K562 (cell line): ENCODE measurements at regions not wholly inside any gene's neighbourhood (a gene's known extent, or its start where the extent isn't known, plus 50 kb on each side); places are given as distances from the start of the nearest gene placed in this dataset.

Experiments
- ATAC-seq: fragments of 200-7000 bp; cut with Tn5 transposase; 3 replicates; pipeline ENCODE4 v1.9.1; 2020; ENCODE audit warnings: moderate library complexity
- BruUV-seq: library from RNA; stranded (reverse); fragments of 400-500 nt; replicated peaks from 2 replicates; lab custom pipeline; 2021; lab: Mats Ljungman, UMichigan
- CTCF ChIA-PET: fragments of 300-600 bp; formaldehyde crosslinking; extraction: SDS; loops from one replicate; lab custom pipeline; 2021; ENCODE audit warnings: low intra/inter-chr PET ratio; lab: Yijun Ruan, JAX
- POLR2A ChIA-PET: fragments of 300-600, 350-650 bp; sonication (Branson Sonifier 250); formaldehyde crosslinking; extraction: SDS; loops from one replicate; lab custom pipeline; 2021; ENCODE audit warnings: antibody characterized with exemption, inconsistent platforms; lab: Yijun Ruan, JAX
- DNase-seq, 4 experiments: peaks; one replicate each; pipeline versions ENCODE4 v3.0.0 to v3.0.0-alpha.2; 2011 to 2018; ENCODE audit warnings: low spot score in 3 of 4, mixed read lengths in 3 of 4; ENCODE audit errors: extremely low read depth in 1 of 4
- FAIRE-seq: peaks from 2 replicates; lab custom pipeline; 2011; peaks lifted over from hg19 to GRCh38; lab: Jason Lieb, UNC
- H2AFZ ChIP-seq: 2 replicates; pipeline ENCODE4 v1.6.0; 2011; ENCODE audit warnings: low read depth, low read length, control low read depth, inconsistent platforms
- H3K27ac ChIP-seq: fragments of 200-600 bp; 3 replicates; pipeline ENCODE4 v1.8.0; 2011; ENCODE audit warnings: low read depth, mild to moderate bottlenecking, control low read depth, inconsistent platforms, low read length, moderate library complexity, mixed read lengths; ENCODE audit errors: extremely low read depth
- H3K27me3 ChIP-seq, 2 experiments: fragments of 300-600 bp in 1 of 2; 2 replicates in 1 of 2; 3 replicates in 1 of 2; pipeline versions ENCODE4 v1.6.0 to v1.8.0; 2011; ENCODE audit warnings: inconsistent platforms in 2 of 2, low read length in 2 of 2, mild to moderate bottlenecking in 1 of 2, mixed read lengths in 1 of 2, moderate library complexity in 1 of 2; ENCODE audit not compliant: control insufficient read depth in 2 of 2, insufficient read depth in 2 of 2
- H3K36me3 ChIP-seq: fragments of 300-600 bp; 3 replicates; pipeline ENCODE4 v1.8.0; 2011; ENCODE audit warnings: mild to moderate bottlenecking, low read length, inconsistent platforms; ENCODE audit not compliant: control insufficient read depth, insufficient read depth
- H3K4me1 ChIP-seq, 2 experiments: fragments of 200-600 bp in 1 of 2; replicated peaks in 1 of 2; 2 replicates in 1 of 2; 3 replicates in 1 of 2; pipeline versions ENCODE4 v1.5.1 to v1.8.0; 2011; ENCODE audit warnings: inconsistent platforms in 2 of 2, low read length in 2 of 2, mild to moderate bottlenecking in 1 of 2, mixed read lengths in 1 of 2, moderate library complexity in 1 of 2; ENCODE audit not compliant: control insufficient read depth in 2 of 2, insufficient read depth in 2 of 2
- H3K4me2 ChIP-seq: 2 replicates; pipeline ENCODE4 v1.6.1; 2011; ENCODE audit warnings: low read length, control low read depth, inconsistent platforms, mixed read lengths; ENCODE audit not compliant: insufficient read depth
- H3K4me3 ChIP-seq: fragments of 200-600 bp; sonication (generic), shearing (Covaris generic); 2 replicates; pipeline ENCODE4 v1.5.1; 2016; ENCODE audit warnings: control low read depth, inconsistent platforms
- H3K79me2 ChIP-seq: fragments of 200-600 bp; 3 replicates; pipeline ENCODE4 v1.8.0; 2011; ENCODE audit warnings: low read length, inconsistent platforms; ENCODE audit not compliant: control insufficient read depth, insufficient read depth
- H3K9ac ChIP-seq, 2 experiments: 2 replicates each; pipeline versions ENCODE4 v1.6.0 to v1.6.1; 2011; ENCODE audit warnings: low read depth in 2 of 2, low read length in 2 of 2, control low read depth in 1 of 2, inconsistent platforms in 1 of 2, mild to moderate bottlenecking in 1 of 2, mixed read lengths in 1 of 2; ENCODE audit not compliant: insufficient read depth in 1 of 2
- H3K9me1 ChIP-seq: one replicate; pipeline ENCODE4 v1.6.0; 2011; ENCODE audit warnings: inconsistent platforms, mild to moderate bottlenecking, low read length, moderate library complexity; ENCODE audit not compliant: control insufficient read depth, insufficient read depth
- H3K9me3 ChIP-seq: replicated peaks from 2 replicates; pipeline ENCODE4 v1.5.1; 2011; ENCODE audit warnings: low read depth, low read length, inconsistent platforms; ENCODE audit not compliant: control insufficient read depth, insufficient read depth
- H4K20me1 ChIP-seq: replicated peaks from 2 replicates; pipeline ENCODE4 v1.6.1; 2011; ENCODE audit warnings: low read length, inconsistent platforms, mixed read lengths; ENCODE audit not compliant: control insufficient read depth, insufficient read depth
- ADNP ChIP-seq: fragments of 200-800 bp; sonication (Bioruptor generic); IDR thresholded peaks from 2 replicates; pipeline ENCODE4 v1.6.1; 2016; ENCODE audit warnings: missing genetic modification characterization, missing compliant biosample characterization
- ARID3A ChIP-seq: IDR thresholded peaks from 2 replicates; pipeline ENCODE4 v1.6.1; 2012; ENCODE audit warnings: low read depth, low read length, improper control_type of control experiment, borderline replicate concordance
- CHD2 ChIP-seq: IDR thresholded peaks from 2 replicates; pipeline ENCODE4 v1.6.1; 2011; ENCODE audit warnings: low read depth, low read length
- CSDE1 ChIP-seq, 2 experiments: fragments of 450-650 bp; IDR thresholded peaks; 2 replicates each; pipeline ENCODE4 v1.6.1; 2016; ENCODE audit warnings: mild to moderate bottlenecking in 1 of 2
- ELF1 ChIP-seq: fragments of 200-800 bp; sonication (Bioruptor generic); IDR thresholded peaks from 2 replicates; pipeline ENCODE4 v1.6.1; 2016; ENCODE audit warnings: missing genetic modification characterization, missing compliant biosample characterization
- ESRRB ChIP-seq: fragments of 250-450 bp; sonication (Bioruptor Pico); IDR thresholded peaks from 2 replicates; pipeline ENCODE4 v1.5.0; 2020; ENCODE audit warnings: mild to moderate bottlenecking, moderate library complexity, borderline replicate concordance
- HIVEP1 ChIP-seq: fragments of 250-450 bp; sonication (Bioruptor Pico); IDR thresholded peaks from 2 replicates; pipeline ENCODE4 v1.4.0; 2020; ENCODE audit warnings: mild to moderate bottlenecking
- ILK ChIP-seq: fragments of 450-650 bp; IDR thresholded peaks from 2 replicates; pipeline ENCODE4 v1.6.1; 2016; ENCODE audit warnings: missing genetic modification characterization, low read depth, mild to moderate bottlenecking, missing compliant biosample characterization, moderate library complexity, borderline replicate concordance
- MAZ ChIP-seq, 2 experiments: fragments of 450-650 bp in 1 of 2; sonication (generic) in 1 of 2; formaldehyde crosslinking; IDR thresholded peaks in 1 of 2; conservative IDR thresholded peaks in 1 of 2; 2 replicates each; pipeline versions ENCODE4 v1.4.0 to v1.5.0; 2020; ENCODE audit warnings: mild to moderate bottlenecking in 1 of 2, missing genetic modification reagents in 1 of 2
- NFRKB ChIP-seq: fragments of 450-650 bp; IDR thresholded peaks from 2 replicates; pipeline ENCODE4 v1.6.1; 2016; ENCODE audit warnings: low read depth
- SFPQ ChIP-seq: fragments of 200-400 bp; formaldehyde crosslinking; IDR thresholded peaks from 2 replicates; pipeline ENCODE4 v1.6.1; 2017; ENCODE audit warnings: mild to moderate bottlenecking, low read depth, low read length, moderate library complexity
- SMARCA5 ChIP-seq: fragments of 450-650 bp; IDR thresholded peaks from 2 replicates; pipeline ENCODE4 v1.6.1; 2016
- SRSF7 ChIP-seq: fragments of 200-400 bp; formaldehyde crosslinking; optimal IDR thresholded peaks from 2 replicates; pipeline ENCODE3; 2017; ENCODE audit warnings: mild to moderate bottlenecking, low read depth, low read length
- ZKSCAN8 ChIP-seq: fragments of 200-800 bp; sonication (Bioruptor generic); IDR thresholded peaks from 2 replicates; pipeline ENCODE4 v1.6.1; 2016; ENCODE audit warnings: missing genetic modification characterization, missing compliant biosample characterization
- ZNF764 ChIP-seq: fragments of 250-450 bp; sonication (Bioruptor Pico); IDR thresholded peaks from 2 replicates; pipeline ENCODE4 v1.4.0; 2020; ENCODE audit warnings: low read depth, mild to moderate bottlenecking, moderate library complexity
- ZNF766 ChIP-seq: fragments of 200-800 bp; sonication (Bioruptor generic); conservative IDR thresholded peaks from 2 replicates; pipeline ENCODE4 v1.6.1; 2016; ENCODE audit warnings: missing genetic modification characterization, missing compliant biosample characterization
- WGBS: fragments of 100-300 bp; shearing (Covaris generic); methylation state at CpG from one replicate; pipeline ENCODE4 v1.1.6; 2016; ENCODE audit warnings: low coverage, mixed read lengths; ENCODE audit not compliant: insufficient coverage; ENCODE audit errors: missing lambda C conversion rate; 5-methylcytosine and 5-hydroxymethylcytosine counted together
- in situ Hi-C: fragments of 300-500 bp; cut with MboI; formaldehyde crosslinking; loops from 4 replicates; pipeline ENCODE4 v1.15.0; 2018; ENCODE audit warnings: inconsistent platforms, mixed read lengths
- intact Hi-C: fragments of 100-400 bp; cut with micrococcal nuclease; formaldehyde crosslinking; loops from 2 replicates; pipeline ENCODE4 v1.14.2; 2022

- intact Hi-C loops, result no loop called here
- no peak overlapping the region for H3K4me3 ChIP-seq
- DNase-seq (peak; percentile 84 to 93 (median 88)), FAIRE-seq (peak; percentile 94), ATAC-seq (peak; percentile 85)
- 26% methylated on average over 17 of the region's 17 CpGs for WGBS
- no peaks in the 10 kb centered on the region for H3K79me2 ChIP-seq
- H3K9me1 ChIP-seq, result no peaks in the 10 kb centered on the region
- in situ Hi-C loops, result no loop called here
- H3K4me2 ChIP-seq, result peak overlapping the region; percentile 62
- peaks cover 17 to 20% of the 10 kb centered on the region in 2 experiments; a peak in 3 of 5 replicates for H3K4me1 ChIP-seq
- H3K27me3 ChIP-seq, result no peaks in the 10 kb centered on the region
- H3K9me3 ChIP-seq, result no peaks in the 10 kb centered on the region
- ChIA-PET CTCF (no interaction called here), POLR2A (interaction anchor here (1.0 to 2.8 kb wide), 4 partner anchors 7 to 11 kb away, joined by 3 to 10 read pairs (median 6); no protein-coding TSS in a partner anchor)
- BruUV-seq, result no TSS peak
- peak overlapping the region; percentile 81 for H2AFZ ChIP-seq
- H3K36me3 ChIP-seq, result no peaks in the 10 kb centered on the region
- H3K9ac ChIP-seq, result peak overlapping the region; percentile 0 to 59; a peak in 3 of 4 replicates
- H4K20me1 ChIP-seq, result no peaks in the 10 kb centered on the region
- H3K27ac ChIP-seq, result peak overlapping the region; percentile 68
- TF ChIP-seq ZNF766 (CRISPR knock-in tag) (peak; percentile 42; the same call in 1 of the 2 replicates), ADNP (tag) (peak; percentile 78; the same call in 1 of the 2 replicates), HIVEP1 (no peak), SMARCA5 (0 out of 2 replicates have a peak, but pooled peaks have one; percentile 26), ILK (tag) (peak; percentile 26; the same call in 1 of the 2 replicates), SRSF7 (no peak), ELF1 (tag) (peak; percentile 81), ZKSCAN8 (CRISPR knock-in tag) (peak; percentile 47; the same call in 1 of the 2 replicates), MAZ (CRISPR knock-in tag; conservative IDR thresholded peaks at IDR 0.05 in 1 of 2, IDR thresholded peaks at IDR 0.05 in 1 of 2) (peak; percentile 86 to 96), CHD2 (no peak), ESRRB (no peak), ZNF764 (no peak), NFRKB (peak; percentile 41; the same call in 1 of the 2 replicates), CSDE1 (IDR thresholded peaks at IDR 0.05) (no peak), ARID3A (no peak; the same call in 1 of the 2 replicates), SFPQ (no peak)
These were observed 148.7 kb upstream of the JARID2 start for GRCh38 chr6:15096894-15097837.
